Peyer's patch (tissue), 4 donors: ENCODE measurements at regions not wholly inside any gene's neighbourhood (a gene's known extent, or its start where the extent isn't known, plus 50 kb on each side); places are given as distances from the start of the nearest gene placed in this dataset.

Experiments used
- POLR2A ChIP-seq, 2 donors: fragments of 450-650 bp; IDR thresholded peaks; one replicate each; pipeline ENCODE4 v1.5.1; 2017; ENCODE audit warnings: antibody characterized with exemption in 2 of 2, mild to moderate bottlenecking in 2 of 2, moderate library complexity in 2 of 2
- TF ChIP-seq, protein P1 (sequence below), 6 experiments: fragments of 450-650 bp in 4 of 6; fragments of 200-600 bp in 2 of 6; sonication (generic) in 1 of 6; IDR thresholded peaks; one replicate each; pipeline ENCODE4 v1.5.1; 2017 to 2019; ENCODE audit warnings: antibody characterized with exemption in 6 of 6, mild to moderate bottlenecking in 3 of 6, moderate library complexity in 1 of 6

- TF ChIP-seq, protein P1, sequence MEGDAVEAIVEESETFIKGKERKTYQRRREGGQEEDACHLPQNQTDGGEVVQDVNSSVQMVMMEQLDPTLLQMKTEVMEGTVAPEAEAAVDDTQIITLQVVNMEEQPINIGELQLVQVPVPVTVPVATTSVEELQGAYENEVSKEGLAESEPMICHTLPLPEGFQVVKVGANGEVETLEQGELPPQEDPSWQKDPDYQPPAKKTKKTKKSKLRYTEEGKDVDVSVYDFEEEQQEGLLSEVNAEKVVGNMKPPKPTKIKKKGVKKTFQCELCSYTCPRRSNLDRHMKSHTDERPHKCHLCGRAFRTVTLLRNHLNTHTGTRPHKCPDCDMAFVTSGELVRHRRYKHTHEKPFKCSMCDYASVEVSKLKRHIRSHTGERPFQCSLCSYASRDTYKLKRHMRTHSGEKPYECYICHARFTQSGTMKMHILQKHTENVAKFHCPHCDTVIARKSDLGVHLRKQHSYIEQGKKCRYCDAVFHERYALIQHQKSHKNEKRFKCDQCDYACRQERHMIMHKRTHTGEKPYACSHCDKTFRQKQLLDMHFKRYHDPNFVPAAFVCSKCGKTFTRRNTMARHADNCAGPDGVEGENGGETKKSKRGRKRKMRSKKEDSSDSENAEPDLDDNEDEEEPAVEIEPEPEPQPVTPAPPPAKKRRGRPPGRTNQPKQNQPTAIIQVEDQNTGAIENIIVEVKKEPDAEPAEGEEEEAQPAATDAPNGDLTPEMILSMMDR (IDR thresholded peaks at IDR 0.05) = no peak
- no peak for TF ChIP-seq POLR2A (IDR thresholded peaks at IDR 0.05)
These were observed 922.5 kb downstream of the NLGN4Y start for GRCh38 chrY:15446861-15447260.
